HG03442 (cell line): ENCODE measurements at regions not wholly inside any gene's neighbourhood (a gene's known extent, or its start where the extent isn't known, plus 50 kb on each side); places are given as distances from the start of the nearest gene placed in this dataset.

Experiments
- ATAC-seq: cut with Tn5 transposase; IDR thresholded peaks from one replicate; pipeline ENCODE4 v1.9.1; 2021; ENCODE audit warnings: mild to moderate bottlenecking, moderate library complexity; ENCODE audit not compliant: unreplicated experiment

DNA sequence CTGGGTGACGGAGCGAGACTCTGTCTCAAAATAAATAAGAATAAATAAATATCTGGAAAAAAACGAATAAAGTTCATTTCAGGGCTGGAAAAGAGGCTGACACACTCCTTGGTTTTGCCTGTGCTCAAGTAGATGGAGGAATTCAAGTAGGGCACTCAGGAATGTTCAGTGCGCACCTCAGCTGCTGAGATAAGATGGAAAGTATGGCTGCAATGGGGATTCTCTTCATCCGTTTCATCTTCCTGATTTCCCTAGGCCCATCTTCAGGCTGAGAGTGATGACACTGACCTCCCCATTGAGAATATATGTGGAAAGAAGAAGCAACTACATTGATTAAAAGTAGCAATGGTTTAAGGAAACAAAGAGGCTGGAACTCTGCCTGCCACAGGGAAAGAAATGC, 130.5 kb upstream of the ZNF644 start:
- ATAC-seq: no peak

DNA sequence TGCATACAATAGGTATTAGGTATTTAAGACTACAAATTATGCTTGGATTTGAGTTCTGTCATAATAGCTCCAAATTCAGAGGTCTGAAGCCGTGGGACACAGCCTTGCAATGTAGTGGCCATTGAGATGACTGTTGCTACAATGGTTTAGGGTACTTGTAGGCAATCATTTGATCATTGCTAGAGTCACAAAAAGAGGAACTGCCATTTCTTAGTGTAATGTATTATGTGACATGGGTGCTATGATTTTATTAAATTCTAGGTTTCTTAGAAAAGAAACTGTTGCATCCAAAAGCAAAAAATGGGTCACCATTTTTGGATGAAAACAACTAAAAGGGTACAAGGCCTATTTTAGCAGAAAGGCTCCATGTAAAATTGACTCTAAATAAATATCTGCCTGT, 129.9 kb upstream of the ZNF644 start:
- ATAC-seq: no peak

DNA sequence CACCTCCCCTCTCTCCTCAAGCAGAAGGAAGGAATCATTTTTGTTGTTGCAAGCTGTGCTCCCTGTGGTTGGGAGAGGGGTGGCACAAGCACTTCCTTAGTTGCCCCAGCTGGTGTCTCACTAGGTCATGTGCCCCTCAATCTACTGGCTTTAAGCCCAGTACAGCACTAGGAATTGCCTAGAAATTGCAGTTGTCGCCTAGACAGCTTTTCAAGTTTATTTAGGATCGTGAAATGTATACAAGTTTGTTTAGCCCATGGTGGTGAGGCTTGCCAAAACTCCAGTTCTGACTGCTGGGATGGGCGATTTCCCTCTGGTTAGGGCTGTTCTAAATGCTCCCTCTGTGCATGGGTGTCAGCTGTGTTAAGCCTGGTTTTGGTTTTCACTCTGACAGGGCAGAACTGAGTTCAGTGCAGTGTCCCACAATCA, 126.8 kb upstream of the ZNF644 start:
- ATAC-seq: no peak

DNA sequence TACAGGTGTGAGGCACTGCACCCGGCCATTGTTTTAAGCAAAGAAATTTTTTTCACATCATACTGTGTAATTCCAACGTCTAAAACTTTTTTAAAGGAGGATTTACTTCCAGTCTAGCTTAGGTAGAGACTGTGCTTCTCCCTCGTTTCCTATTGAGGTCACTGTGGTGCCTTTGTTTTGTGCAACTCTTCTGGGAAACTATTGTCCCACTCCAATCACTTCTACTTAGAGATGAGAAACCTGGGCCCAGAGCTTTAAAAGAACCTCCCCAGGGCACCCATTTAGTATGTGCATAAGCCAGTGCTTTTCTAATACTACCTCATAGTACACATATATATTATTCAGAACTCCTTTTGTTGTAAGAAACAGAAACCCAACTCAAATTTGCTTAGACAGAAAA, 120.0 kb upstream of the ZNF644 start:
- ATAC-seq: no peak

DNA sequence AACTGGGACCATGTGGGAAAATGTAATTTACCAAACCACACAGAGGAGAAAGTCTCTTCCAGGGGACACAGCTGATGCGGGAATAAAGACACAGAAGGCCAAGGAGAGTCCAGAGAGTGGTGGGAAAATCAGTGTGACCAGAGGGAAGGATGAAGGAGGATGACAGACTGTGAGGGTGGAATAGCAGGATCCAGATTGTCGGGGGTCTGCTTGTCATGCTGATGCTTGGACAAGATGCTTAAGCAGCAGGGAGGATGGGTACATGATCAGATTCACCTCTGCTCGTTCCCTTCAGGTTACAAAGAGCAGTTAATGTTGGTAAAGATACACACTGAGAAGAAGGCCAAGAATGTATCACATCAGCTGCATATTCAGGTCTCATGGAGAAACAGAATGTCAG, 117.1 kb upstream of the ZNF644 start:
- ATAC-seq: no peak

DNA sequence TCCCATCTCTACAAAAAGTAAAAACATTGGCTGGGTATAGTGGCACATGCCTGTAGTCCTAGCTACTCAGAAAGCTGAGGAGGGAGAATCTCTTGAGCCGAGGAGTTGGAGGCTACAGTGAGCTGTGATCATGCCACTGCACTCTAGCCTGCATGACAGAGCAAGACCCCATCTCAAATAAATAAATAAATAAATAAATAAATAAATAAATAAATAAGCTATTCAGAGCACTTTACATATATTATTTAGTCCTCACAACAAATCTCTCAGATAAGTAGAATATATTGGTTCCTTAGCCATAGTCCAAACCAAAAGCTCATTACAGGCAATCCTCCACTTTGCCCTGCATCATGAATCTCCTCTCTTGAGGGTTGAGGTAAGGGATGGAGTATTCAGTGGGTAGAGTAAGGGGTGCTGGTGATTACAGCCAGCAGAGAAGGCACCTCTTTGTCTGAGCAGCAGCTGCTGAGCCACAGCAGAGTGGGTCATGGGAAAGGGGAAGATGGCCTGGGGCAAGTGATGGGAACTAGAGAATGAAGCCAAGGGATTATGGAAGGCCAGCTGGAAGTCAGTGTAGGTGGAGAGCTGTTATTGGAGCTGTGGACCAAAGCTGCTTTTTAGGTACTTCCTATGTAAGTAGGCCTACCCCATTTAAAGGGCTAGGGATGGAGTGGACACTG, 115.5 kb upstream of the ZNF644 start:
- ATAC-seq: no peak

DNA sequence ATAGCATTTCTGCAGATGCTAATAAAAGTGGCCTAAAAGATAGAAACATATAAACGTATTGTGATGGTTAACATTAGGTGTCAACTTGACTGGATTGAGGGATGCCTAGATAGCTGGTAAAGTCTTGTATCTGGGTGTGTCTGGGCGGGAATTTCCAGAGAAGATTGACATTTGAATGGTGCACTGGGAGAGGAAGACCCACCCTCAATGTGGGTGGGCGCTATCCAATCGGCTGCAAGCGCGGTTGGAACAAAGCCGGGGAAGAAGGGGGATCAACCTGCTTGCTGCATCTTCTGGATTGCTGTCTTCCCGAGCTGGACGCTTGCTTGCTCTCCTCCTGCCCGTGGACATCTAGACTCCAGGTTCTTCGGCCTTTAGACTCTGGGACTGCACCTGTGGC, 114.0 kb upstream of the ZNF644 start:
- ATAC-seq: no peak

DNA sequence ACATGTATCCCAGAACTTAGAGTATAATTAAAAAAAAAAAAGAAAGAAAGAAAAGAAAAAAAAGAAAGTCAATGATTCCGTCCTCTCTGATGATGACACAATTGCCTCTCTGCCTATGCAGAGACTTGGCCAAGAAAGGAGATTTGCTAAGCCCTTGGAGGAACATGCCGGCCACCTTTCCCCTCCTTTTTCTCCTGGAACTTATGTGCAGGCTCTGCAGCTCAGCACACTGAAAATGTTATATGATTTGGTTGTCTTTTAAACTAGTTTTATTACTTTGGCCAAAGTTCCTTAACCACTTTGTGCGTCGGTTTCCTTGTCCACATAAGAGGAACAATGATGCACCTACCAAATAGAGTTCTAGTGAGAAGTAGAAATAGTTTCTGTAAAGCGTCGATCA, 111.4 kb upstream of the ZNF644 start:
- ATAC-seq: no peak

DNA sequence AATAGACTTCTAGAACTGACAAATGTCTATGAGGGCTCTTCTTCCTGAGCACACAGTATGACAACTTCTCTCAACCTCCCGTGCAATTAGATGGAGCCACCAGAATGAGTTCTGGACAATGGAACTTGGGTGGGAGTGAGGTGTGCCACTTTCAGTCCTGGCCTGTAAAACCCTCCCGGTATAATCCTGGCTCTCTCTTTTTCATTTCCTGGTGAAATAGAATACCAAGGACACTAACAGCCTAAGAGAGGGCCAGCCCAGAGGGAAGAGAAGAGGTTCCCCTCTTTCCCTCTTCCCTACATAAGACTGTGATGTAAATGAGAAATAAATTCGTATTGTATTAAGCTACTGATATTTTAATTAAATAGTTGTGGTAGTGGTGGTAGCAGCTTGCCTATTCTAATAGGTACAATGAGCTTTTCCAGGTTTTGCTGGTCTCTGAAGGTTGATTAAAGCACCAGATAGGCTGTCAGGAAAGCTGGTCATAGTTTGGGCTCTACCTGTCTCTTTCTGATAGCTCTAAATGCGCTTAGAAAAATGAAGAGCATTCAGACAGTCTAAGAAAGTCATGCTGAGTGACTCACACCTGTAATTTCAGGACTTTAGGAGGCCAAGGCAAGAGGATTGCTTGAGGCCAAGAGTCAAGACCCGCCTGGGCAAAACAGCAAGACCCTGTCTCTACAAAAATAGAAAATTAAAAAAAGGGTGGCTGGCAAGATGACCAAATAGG, 108.6 kb upstream of the ZNF644 start:
- ATAC-seq: no peak

DNA sequence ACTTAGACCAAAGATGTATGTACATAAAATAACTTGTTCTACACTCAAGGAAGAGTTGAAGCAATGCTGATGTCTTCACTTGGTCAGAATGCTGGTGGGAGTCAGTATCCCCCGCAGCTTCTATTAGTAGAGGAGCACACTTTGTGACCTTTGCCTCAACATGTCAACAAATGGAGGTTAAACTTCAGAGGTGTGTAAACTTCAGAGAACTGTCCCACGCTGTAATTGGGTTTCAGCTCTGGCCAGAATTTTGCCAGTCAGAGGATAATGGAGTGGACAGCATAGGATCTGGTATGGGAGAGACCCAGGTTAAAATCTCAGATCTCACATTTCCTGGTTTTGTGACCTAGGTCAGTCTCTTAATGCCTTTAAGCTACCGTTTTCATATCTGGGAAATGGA, 107.6 kb upstream of the ZNF644 start:
- no peak for ATAC-seq

DNA sequence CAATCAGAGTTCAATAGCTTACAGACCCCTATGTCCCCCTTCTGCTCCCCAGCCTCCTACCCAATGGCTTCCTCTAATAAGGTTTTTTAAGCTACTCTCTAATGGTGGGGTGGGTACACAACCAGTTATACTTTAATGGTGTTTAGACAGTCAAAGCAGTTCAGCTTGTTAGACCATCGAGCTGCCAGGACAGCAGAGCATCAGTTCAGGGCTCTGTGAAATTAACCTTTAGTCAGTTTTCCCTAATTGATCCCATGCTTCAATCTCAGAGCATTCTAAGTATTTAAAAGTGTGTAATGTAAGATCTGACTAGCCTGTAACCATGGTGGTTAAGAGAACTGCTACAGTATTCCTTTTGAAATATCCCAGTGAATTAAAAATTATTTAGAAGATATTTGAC, 107.2 kb upstream of the ZNF644 start:
- no peak for ATAC-seq

DNA sequence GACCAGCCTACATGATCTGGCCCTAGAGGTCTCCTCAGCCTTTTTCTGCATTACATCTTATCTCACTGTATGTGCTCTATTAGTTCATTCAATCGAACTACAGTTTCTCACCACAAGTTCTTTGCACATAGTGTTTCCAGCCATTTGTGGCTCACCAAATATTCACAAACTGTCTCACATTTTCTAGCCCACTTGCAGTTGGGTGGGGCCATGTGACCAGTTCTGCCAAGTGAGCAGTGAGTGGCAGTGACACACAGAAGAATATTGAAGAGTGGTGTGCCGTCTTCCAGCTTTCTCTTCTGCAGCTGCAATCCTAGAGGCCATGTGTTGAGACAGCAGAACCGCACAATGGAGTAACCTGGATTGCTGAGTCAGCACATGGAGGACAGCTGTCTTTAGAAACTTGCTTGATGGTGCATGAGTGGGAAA, 103.2 kb upstream of the ZNF644 start:
- peak; percentile 59 for ATAC-seq

DNA sequence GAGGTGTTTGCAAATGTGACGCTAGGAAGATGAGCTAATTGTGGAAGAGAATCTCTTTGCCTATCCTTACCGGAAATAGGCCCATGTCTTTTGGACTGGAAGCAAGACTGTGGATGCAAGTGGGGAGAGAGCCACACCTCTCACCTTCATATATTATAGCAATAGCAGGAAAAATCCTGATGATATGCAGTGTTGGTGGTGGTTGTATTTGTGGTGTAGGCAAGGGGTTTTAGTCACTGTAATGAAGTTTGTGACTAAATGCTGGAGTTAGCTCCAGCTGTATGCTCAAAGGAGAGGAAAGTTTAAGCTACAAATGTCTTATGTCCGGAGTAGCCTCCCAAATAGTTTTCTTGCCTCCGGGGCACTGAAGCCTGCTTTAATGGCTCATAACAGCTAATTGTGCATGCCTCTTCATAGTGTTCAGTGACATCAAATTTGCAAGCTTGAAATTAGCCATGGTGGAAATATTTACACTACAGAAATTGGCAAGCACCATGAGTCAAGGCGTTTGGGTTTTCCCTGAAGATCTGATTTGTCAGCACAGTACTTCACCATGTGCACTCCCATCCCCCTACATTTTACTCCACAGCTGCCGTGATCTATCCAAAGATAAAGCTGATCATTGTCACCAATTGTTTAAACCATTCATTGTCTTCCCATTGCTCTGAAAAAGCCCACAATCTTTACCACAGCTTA, 102.6 kb upstream of the ZNF644 start:
- peak; percentile 39 for ATAC-seq

DNA sequence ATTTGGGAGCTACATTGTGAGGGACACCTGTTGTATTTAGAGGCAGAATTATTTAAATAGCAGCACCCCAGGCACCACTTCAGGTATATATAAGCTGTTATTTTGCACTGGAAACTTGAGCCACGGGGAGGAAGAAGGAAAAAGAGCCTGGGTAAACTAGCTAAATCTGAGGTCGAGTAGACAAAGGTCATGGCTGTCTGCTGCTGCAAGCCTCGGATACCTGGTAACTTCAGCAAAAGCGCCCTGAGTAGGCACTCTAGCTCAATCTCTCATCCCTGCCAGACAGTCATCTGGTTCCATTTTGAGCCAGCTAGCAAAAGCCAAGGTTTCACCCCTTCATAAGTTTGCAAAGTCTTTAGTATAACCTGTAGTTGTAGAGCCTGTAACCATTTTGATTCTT, 101.9 kb upstream of the ZNF644 start:
- ATAC-seq: no peak

DNA sequence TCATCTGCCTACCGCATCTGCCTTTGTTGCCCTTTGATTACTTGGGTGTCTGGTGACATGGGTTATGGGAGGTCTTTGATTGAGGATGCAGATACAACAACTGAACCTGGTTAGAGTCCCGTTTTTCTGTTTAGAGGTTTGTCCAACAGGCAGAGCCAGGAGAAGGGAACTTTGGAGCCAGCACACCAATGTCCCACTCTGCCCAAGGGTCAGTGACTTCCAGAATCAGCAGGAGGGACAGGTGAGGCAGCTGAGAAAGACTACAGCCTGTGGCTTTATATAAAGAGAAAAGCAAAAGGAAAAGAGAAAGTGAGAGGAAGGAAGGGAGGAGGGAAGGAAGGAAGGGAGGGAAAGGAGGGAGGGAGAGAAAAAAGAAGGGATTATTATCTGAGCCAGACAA, 101.5 kb upstream of the ZNF644 start:
- ATAC-seq: no peak

DNA sequence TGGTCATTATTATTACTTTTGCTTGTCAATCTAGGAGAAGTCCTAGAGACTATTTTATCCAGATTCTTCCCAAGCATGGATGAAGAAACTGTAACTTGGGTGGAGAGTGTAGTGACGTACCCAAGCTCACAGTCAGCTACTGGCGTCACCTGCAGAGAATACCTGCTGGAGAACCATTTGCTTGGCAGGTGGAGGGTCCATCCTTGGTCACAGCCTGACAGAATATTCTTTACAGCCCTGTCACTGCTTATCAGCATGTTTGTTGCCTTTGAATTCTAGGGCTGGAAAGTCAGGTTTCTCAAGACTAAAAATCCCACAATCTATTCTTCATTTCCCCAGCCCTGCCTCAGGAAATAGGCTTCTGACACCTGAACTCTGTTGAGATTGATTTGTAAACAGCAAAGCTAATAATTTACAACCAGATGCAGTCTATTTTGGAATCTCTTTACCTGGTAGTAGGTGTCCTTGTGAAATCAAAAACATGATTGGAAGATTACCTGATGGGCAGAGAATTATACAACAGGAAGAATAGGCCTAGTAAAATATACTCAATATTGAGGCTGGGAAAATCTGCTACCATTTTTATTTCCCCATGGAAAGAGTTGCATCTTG, 100.4 kb upstream of the ZNF644 start:
- no peak for ATAC-seq

DNA sequence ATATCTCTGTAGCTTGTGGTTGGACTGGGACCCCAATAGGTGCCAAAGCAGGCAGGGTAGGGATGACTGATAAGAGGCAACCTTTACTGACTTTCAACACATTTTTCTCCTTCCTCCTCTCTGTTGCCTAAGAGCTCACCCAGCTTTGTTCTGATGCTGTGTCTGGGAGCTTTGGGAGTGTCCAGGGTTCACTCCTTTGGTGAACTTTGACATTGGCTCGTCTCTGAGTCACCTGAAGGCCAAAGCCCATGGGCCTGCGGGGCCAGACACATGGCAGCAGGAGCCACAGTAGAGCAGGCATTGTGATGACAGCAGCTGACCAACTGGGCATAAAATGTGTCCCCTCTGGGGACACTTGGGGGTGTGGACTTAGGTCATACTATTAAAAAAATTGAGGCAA, 99.5 kb upstream of the ZNF644 start:
- no peak for ATAC-seq

DNA sequence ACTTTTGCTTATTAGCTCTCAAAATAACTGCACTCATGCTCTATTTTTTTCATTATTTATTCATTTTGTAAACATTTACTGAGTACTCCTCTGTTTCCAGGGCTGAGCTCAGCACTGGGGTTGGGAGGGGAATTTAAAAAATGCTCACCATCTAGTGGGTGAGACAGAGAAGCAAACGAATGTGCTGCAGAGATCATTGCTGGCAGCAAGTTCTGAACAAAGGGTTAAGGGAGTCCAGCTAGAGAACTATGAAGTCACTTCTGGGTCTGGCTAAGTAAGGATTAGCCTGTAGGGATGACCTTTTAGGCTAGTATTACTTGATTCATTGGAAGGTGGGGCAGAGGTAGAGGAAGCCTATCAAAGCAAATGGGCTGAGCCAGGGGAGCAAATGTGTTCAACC, 99.1 kb upstream of the ZNF644 start:
- ATAC-seq: no peak

DNA sequence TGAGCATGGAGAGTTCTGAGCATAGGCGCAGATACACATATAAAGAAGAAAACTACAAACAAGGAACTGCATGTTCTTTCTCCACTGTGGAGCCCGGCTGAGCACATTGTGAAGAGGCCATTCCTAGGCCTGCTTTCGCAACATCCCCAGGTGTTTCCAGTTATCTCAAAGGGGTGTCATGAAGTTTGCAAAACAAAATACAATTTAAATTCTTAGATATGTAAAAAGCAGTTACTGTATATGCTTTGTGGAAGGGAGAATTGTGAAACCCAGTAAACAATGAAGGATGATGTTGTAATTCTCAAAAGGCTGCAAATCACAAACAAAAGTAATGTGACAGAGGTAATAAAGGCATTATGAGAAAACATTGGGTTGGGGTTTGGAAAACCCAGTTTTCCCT, 98.6 kb upstream of the ZNF644 start:
- ATAC-seq: no peak

DNA sequence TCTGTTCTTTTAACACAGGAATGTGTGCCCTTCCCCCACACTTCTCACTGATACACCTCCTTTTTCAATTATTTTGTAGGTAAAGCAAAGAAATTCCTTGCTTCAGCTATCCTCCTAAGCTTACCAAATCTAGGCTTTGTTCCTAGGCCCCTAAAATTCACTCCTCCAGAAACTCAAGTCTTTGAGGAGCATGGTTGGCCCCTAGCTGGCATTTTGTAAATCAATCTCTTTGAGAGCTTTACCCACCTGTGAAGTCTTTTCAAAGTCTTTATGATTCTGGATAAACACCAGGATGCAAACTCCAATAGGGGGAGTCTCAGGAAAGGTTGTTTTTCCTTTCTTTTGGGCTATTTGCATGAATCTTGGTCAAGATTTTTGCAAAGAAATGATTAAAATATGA, 82.9 kb upstream of the ZNF644 start:
- no peak for ATAC-seq

DNA sequence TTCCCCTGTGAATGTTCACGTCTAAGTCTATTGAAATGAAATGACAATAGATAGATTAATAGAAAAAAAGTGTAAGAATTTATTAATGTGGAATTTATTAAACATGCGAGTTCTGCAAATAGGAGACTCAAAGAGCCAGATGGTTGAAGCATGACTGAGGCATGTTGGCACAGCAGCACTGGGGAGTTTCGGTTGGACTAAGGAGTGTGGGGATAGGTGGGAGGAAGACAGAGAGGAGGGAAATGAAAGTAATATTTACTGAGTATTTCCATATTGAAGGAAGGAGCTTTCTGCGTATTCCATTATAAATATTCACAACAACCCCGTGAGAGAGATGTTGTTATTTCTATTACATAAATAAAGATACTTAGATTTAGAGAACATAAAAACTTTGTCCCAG, 79.5 kb upstream of the ZNF644 start:
- no peak for ATAC-seq
